ENCODE measurements at regions not wholly inside any gene's neighbourhood (a gene's known extent, or its start where the extent isn't known, plus 50 kb on each side); places are given as distances from the start of the nearest gene placed in this dataset.
"Not testable (repeated sequence)": the region's sequence is repeated elsewhere in the genome, so short reads cannot be mapped to it uniquely, and the experiment has no call there.

DNA sequence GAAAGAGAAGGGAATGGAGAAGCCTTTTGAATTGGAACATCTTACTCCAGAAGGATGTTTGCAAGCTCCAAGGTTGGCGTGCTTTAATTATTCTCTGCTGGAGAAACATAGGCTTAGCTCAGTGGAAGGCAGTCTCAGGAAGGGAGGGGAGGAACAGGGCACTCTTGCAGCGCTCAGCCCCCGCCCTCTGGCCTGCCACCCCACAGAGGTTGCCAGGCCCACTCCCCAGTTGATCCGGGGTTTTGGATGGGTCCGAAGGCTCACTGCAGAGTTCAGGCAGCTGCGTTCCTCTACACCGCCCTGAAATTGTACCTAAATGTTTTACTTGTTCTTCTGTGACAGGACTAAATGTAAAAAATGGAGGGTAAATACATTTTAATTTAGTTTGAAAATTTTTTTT, 155.2 kb upstream of the DTNBP1 start:
- Histone ChIP-seq H3K27me3 (no peaks in the 10 kb centered on the region), H3K36me3 (no peaks in the 10 kb centered on the region), H3K27ac (no peak overlapping the region), H3K4me3 (no peak overlapping the region), H3K9me3 (no peaks in the 10 kb centered on the region), H3K4me1 (no peaks in the 10 kb centered on the region)
- no peak for DNase-seq
- intact Hi-C loops (cut with DNase I), result no loop called here
- no peak for ATAC-seq
- 79% methylated on average over 6 of the region's 7 CpGs for WGBS (ENCODE audit: insufficient coverage, low coverage, low lambda C conversion rate, missing lambda C conversion rate)
- TF ChIP-seq POLR2A (IDR thresholded peaks at IDR 0.05), result no peak
- TF ChIP-seq, protein P1, sequence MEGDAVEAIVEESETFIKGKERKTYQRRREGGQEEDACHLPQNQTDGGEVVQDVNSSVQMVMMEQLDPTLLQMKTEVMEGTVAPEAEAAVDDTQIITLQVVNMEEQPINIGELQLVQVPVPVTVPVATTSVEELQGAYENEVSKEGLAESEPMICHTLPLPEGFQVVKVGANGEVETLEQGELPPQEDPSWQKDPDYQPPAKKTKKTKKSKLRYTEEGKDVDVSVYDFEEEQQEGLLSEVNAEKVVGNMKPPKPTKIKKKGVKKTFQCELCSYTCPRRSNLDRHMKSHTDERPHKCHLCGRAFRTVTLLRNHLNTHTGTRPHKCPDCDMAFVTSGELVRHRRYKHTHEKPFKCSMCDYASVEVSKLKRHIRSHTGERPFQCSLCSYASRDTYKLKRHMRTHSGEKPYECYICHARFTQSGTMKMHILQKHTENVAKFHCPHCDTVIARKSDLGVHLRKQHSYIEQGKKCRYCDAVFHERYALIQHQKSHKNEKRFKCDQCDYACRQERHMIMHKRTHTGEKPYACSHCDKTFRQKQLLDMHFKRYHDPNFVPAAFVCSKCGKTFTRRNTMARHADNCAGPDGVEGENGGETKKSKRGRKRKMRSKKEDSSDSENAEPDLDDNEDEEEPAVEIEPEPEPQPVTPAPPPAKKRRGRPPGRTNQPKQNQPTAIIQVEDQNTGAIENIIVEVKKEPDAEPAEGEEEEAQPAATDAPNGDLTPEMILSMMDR (IDR thresholded peaks at IDR 0.05), result no peak

DNA sequence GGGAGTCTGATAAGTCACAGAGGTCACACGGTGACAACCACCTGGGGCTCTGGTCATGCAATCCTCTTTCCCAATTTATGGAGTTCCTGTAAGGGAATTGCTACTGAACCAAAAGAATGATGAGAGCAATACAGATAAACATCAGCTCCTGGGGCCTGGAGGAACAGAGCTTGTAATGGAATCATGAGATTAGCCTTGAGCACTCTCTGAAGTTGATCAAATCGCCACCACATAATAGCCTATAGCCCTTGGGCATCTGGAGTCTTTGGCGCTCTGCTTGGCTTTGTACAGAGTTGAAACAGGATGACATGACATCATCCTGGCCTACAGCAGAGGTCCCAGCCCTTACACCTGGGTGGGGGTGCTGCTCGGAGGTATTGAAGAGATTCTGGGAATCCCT, 154.3 kb upstream of the DTNBP1 start:
- no peaks in the 10 kb centered on the region for H3K27me3 ChIP-seq
- no peak for ATAC-seq
- 94% methylated on average over 3 of the region's 4 CpGs for WGBS (ENCODE audit: insufficient coverage, low coverage, low lambda C conversion rate, missing lambda C conversion rate)
- H3K9me3 ChIP-seq, result no peaks in the 10 kb centered on the region
- no peaks in the 10 kb centered on the region for H3K36me3 ChIP-seq
- DNase-seq, result no peak
- no peaks in the 10 kb centered on the region for H3K4me1 ChIP-seq
- no peak overlapping the region for H3K27ac ChIP-seq
- H3K4me3 ChIP-seq, result no peak overlapping the region
- intact Hi-C loops (cut with DNase I), result no loop called here
- TF ChIP-seq, protein P1 (IDR thresholded peaks at IDR 0.05), result no peak
- no peak for TF ChIP-seq POLR2A (IDR thresholded peaks at IDR 0.05)

GRCh38 chr6:15816661-15817060, 153.8 kb upstream of the DTNBP1 start:
- no peak for DNase-seq
- 50% methylated on average over 2 of the region's 2 CpGs for WGBS (ENCODE audit: insufficient coverage, low coverage, low lambda C conversion rate, missing lambda C conversion rate)
- Histone ChIP-seq H3K36me3 (no peaks in the 10 kb centered on the region), H3K27me3 (no peaks in the 10 kb centered on the region), H3K4me3 (no peak overlapping the region), H3K27ac (no peak overlapping the region), H3K9me3 (no peaks in the 10 kb centered on the region), H3K4me1 (no peaks in the 10 kb centered on the region)
- TF ChIP-seq, protein P1 (IDR thresholded peaks at IDR 0.05), result no peak
- no peak for TF ChIP-seq POLR2A (IDR thresholded peaks at IDR 0.05)
- intact Hi-C loops (cut with DNase I), result no loop called here
- ATAC-seq, result no peak

DNA sequence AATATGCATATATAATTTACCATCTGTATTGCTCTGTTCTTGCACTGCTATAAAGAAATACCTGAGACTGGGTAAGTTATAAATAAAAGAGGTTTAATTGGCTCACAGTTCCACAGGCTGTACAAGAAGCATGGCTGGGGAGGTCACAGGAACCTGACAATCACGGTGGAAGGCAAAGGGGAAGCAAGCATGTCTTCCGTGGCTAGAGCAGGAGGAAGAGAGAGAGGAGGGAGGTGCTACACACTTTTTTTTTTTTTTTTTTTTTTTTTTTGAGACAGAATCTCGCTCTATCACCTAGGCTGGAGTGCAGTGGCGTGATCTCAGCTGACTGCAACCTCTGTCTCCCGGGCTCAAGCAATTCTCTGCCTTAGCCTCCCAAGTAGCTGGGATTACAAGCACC, 150.9 kb upstream of the DTNBP1 start:
- DNase-seq; H3K4me3 ChIP-seq; H3K36me3 ChIP-seq; ATAC-seq; H3K4me1 ChIP-seq; H3K9me3 ChIP-seq; H3K27ac ChIP-seq; H3K27me3 ChIP-seq; intact Hi-C loops (cut with DNase I): not testable (repeated sequence)
- WGBS (ENCODE audit: insufficient coverage, low coverage, low lambda C conversion rate, missing lambda C conversion rate), result 39% methylated on average over 3 of the region's 5 CpGs

DNA sequence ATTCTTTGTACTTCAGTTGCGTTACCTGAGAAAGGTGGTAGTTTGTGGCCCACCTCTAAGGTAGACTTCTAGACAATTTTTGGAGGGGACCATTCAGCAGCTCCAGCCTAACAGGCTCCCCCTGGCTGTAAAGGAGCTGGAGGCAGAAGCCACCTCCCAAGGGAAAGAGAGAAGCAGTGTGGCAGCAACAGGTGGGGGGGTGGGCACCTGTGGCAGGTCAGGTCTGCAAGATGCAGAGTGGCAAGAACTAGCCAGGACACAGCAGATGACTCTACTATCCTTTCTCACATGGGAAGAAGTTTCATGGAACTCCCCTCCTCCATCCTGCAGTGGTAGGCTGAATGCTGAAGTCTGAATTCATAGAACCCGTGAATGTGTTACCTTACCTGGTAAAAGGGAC, 148.3 kb upstream of the DTNBP1 start:
- intact Hi-C loops (cut with DNase I), result no loop called here
- Histone ChIP-seq H3K27me3 (no peaks in the 10 kb centered on the region), H3K4me3 (no peak overlapping the region), H3K36me3 (no peaks in the 10 kb centered on the region), H3K9me3 (no peaks in the 10 kb centered on the region), H3K27ac (no peak overlapping the region), H3K4me1 (no peaks in the 10 kb centered on the region)
- no peak for ATAC-seq
- DNase-seq, result no peak
- TF ChIP-seq, protein P1 (IDR thresholded peaks at IDR 0.05), result no peak
- TF ChIP-seq POLR2A (IDR thresholded peaks at IDR 0.05), result no peak
- WGBS (ENCODE audit: insufficient coverage, low coverage, low lambda C conversion rate, missing lambda C conversion rate), result 78% methylated on average over 2 of the region's 2 CpGs

All from right lobe of liver (tissue), 6 donors.